T-helper 1 cell (primary cell): ENCODE measurements at regions not wholly inside any gene's neighbourhood (a gene's known extent, or its start where the extent isn't known, plus 50 kb on each side); places are given as distances from the start of the nearest gene placed in this dataset.
"Not testable (repeated sequence)": the region's sequence is repeated elsewhere in the genome, so short reads cannot be mapped to it uniquely, and the experiment has no call there.

Experiments
- DNase-seq, 5 donors: peaks; one replicate each; pipeline ENCODE4 v3.0.0-alpha.2; 2012 to 2020

DNA sequence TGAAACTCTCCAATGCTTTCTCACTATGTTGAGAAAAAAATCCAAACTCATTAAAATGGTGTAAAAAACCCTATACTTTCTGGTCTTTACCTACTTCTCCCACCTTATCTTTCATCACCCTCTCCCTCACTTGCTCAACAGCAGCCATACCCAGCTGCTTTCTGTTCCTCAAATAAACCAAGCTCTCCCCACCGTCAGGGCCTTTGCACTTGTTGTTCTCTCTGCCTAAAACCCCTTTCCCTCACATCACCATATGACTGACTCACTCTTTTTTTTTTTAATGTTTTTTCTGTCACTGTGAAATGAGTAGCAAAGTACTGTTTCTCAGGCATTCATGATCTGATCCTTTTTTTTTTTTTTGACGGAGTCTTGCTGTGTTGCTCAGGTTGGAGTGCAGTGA lies 122.3 kb upstream of the TMEM164 start:
- DNase-seq, result no peak

DNA sequence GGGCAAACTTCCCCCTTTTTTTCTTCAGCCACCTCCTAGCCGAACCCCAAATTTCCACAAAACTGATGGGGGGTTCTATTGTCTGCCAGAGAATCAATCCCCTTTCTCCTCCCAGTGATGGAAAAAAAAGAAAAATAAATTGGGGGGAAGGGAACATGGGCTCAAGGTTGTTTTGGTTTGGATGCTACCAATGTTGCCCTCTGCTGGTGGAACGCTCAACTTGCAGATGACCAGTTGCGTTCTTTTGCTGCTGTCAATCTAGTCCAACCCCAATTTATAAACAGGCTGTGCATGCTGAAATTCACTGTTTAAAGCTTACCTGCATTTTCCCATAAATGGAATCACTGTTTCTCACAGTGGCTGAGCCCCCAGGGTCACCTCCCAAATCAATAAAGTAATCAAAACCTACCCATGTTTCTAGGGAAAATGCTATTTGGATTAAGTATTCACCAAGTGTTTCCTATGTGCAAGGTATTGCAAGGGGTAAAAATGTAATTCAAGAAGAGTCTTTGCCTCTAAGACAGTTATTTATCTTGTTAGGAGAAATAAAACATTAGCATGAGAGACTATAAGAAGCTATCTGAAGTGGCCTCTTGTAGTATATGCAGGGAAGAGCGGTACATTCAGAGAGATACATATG lies 116.7 kb upstream of the TMEM164 start:
- peak in 1 of 5 donors; percentile 32 for DNase-seq

DNA sequence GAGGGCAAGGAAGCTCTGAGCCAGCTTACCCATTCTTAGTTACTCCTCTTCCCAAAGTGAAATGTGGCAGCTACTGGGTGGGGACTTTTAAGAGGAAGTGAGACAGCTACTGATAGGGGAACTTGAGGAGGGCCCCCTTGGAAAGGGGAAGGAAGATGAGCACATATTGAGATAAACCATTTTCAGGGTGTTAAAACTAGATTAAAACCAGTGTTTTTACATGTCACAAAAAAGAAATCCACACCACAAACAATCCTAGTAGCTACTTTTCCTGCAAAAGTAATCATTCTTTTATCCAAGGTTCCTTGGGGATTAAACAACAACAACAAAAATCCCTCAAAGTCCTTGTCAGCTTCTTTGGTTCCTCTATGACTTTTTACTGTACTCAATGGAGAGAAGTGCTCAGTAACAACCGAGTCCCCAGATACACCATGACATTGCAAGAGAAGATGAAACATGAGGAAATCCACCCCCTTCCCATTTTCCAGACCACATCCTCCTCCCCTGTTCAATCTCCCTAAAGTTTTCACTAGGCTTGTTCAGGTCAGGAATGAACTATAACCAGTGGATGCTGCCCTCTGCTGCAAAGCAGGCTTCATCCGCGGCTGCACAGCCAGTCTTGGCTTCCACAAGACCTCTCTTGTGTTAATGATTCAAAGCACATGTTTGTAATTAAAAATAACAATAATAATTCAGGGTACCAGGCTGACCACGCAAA lies 113.5 kb upstream of the TMEM164 start:
- DNase-seq, result no peak

DNA sequence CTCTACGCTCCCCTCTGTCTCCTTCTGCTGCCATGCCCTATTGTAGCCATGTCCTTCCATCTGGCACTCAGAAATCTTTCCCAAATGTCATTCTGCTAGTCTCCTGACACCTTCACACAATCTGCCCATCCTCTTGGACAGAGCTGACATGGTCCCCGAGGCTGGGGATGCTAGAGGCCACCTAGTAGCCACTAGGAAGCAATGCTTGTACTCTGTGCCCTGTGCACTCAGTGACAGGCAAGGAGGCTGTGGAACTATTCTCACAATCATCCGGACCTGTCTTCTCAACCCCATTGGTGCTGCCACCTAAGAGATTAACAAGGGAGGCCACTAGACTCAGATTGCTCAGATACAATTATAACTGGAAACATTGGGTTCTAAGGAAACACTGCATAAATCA lies 112.6 kb upstream of the TMEM164 start:
- DNase-seq, result no peak

DNA sequence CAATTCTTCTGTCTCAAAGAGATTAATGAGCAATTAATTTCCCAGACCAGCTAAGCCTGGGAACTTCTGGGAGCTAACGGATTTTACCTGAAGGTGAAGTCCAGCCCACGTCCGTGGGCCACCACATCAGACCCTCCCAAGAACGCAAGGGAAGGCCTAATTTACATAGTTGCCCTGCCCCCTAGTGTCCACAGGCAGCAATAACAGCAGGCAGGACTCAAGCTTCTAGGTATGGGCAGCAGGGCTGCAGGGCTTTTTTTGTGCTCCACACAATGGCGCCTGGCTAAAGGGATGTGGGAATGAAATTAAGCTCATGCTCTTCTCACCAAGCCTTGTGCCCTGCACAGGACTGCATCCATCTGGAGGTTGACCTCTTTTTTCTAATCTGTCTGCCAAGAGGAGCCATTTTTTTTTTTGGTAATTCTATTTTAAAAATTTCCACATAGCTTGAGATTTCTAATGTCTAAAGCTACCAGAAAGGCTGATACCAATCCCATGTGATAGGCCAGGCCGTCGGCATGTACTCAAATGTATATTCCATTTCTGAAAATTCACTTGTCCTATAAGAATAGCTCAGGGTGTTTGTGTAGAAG lies 111.9 kb upstream of the TMEM164 start:
- peak in 4 of 5 donors; percentile 10 to 47 (median 14) for DNase-seq

DNA sequence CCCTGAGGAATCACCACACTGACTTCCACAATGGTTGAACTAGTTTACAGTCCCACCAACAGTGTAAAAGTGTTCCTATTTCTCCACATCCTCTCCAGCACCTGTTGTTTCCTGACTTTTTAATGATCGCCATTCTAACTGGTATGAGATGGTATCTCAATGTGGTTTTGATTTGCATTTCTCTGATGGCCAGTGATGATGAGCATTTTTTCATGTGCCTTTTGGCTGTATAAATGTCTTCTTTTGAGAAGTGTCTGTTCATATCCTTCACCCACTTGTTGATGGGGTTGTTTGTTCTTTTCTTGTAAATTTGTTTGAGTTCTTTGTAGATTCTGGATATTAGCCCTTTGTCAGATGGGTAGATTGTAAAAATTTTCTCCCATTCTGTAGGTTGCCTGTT lies 106.9 kb upstream of the TMEM164 start:
- DNase-seq, result not testable (repeated sequence)

DNA sequence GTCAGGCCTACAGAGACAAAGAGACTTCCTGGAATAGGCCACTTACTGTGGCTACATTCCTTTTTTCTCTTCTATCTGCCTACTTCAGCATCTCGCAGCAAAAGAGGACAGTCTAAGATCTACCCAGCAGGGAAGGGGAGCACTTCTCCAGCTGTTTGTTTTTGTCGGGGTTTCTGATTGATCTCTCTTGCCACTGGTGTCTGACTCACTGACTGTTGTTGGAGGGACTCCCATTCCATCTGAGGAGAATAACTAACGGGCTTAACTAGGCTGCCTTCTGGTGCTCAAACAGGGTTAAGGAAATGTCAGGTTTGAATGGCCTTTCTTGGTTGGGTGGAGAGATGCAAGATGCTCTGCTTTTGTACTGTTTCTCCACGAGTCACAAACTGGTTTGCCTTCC lies 100.2 kb upstream of the TMEM164 start:
- no peak for DNase-seq

DNA sequence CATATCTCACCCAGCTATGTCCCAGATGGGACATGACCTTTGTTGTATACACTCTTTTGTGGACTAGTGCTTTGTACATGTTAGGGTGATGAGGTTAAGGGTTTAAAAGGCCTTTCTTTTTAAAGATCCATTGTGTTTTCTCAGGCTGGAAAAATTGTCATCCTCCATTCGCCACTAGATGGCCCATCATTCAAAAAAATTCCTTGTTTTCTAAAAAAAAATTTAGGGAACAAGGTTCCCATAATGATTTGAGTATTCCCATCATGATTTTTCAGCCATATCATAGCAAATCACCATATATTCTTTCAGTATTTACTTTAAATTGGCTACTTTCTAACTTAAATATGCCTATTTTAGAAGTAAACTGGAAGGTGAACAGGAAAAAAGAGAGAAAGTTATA lies 91.9 kb upstream of the TMEM164 start:
- no peak for DNase-seq

DNA sequence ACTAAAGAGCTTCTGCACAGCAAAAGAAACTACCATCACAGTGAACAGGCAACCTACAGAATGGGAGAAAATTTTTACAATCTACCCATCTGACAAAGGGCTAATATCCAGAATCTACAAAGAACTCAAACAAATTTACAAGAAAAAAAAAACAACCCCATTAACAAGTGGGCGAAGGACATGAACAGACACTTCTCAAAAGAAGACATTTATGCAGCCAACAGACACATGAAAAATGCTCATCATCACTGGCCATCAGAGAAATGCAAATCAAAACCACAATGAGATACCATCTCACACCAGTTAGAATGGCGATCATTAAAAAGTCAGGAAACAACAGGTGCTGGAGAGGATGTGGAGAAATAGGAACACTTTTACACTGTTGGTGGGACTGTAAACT lies 89.9 kb upstream of the TMEM164 start:
- DNase-seq, result not testable (repeated sequence)

DNA sequence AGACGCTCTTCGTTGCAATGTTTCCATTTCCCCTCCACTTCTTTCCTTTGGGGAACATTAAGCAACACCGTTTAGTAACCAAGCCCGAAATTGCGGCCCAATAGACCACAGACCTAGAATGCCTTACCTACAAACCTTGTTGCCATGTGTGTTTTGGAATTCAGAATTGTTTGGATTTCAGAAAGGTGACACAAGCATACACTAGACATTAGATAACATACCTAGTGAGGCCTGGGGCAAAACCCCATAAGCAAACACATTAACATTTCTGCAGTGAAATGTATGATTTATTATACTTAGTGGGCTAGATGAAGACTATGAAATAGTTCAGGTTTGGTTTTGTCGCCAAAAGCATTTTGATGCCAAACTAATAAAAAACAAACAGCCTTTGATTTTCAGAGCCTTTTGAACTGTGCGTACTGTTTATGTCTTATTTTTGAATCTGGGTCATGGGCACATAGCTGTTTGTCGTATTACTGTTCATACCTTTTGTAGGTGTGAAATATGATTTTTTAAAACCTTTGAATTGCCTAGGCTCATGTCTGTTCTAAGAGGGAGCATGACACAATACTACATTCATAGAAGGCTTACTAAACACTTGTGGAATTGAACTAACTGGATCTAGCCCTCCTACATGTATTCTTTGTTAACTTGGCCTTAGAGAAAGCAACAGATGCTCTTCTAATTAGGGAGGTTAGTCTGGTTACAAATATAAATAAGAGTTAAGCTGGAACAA lies 88.6 kb upstream of the TMEM164 start:
- DNase-seq, result no peak

DNA sequence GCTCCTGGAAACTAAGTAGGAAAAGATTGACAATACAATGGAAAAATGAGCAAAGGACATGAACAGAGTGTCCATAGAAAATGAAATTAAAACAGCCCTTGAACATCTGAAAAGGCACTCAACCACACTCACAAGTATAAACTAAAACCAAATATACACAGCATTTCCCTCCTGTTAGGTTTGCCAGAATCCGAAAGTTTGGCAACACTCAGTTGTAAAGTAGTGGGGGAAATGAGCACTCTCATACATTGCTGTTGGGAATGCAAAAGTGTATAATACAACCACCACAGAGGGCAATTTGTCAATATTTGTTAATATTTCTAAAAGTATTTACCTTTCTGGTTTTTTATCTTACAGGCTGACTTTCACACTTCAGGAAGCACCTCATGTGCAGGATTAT lies 84.2 kb upstream of the TMEM164 start:
- no peak for DNase-seq

DNA sequence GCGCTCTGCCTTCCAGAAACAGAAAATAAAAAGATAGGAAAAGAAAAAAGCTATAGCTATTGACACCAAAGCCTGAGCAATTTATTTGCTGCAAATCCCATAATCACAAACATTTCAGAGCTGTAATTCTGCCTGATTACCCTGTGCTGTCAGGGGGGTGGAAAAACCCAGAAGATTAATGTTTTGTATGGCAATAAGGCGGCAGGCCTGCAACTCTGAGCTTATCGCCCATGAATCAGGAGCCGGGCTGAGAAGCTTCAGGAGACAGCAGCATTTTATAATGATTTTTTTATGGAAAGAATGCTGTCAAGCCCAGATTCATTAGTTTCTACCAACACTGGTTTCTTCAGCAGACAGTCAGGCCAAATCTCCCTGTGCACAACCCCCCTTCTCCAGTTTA lies 82.6 kb upstream of the TMEM164 start:
- no peak for DNase-seq

DNA sequence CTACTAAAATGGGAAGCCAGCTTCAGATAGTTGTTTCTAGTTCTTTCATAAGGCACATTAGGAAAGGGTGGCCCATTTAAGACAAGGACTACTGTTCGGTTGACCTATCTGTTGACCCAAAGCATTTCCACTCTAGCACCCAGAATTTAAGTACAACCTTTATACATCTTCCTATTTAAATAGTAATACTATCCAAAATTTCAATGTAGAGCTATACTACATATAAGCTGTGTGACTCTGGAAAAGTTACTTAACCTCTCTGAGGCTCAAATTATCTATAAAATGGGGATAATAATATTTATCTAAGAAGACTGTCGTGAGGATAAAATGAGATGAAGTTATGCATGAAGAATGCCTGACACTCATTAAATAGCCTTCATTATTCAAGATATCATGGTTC lies 82.0 kb upstream of the TMEM164 start:
- DNase-seq, result no peak

DNA sequence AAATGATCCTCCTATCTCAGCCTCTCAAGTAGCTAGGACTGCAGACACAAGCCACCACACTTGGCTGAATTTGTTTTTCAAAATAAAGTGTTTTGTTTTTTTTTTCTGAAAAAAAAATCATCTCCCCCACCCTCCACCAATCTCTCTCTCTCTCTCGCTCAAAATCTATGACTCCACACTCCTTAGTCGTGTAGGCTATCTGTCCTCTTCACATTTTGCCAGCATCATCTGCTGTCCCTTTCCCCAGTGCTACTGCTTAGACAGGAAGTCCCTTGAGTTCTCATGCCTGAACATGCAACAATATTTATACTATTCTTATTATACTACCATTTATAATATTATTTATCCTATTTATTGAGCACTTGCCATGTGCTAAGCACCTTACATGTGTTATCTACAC lies 80.7 kb upstream of the TMEM164 start:
- DNase-seq, result no peak

DNA sequence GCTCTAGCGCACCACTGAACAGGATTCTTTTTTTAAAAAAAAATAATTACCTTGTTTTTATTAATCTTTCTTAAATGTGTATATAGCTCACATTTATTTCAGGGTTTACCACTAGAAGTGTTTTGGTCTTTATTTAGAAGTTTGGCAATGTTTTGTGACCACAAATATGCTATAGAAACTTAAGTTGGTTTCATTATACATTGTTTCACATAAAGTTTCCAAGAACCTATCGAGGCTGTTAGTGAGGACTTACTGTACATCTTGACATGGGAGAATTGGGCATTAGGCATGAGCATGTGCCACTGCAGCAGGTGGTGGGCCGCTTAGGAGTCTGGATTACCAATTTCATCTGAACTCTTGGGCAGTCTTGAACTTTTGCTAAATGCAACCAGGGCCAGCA lies 77.9 kb upstream of the TMEM164 start:
- peak in 1 of 5 donors; percentile 18 for DNase-seq

DNA sequence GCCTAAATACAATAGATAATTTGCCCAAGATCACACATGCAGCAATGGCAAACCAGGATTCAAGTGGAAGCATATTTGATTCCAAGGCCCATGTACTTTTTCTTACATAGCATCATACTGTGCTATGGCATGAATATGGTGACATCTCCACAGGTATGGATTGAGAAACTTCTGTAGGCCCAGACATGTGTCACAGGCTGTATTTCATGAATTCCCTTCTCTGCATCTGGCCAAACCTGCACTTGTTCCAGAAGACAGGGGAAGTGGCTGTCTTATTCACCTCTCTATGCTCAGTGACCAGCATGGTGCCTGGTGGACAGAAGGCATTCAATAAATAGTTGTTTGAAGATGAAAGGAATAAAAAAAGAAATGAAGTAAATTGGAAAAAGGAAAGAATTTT lies 77.3 kb upstream of the TMEM164 start:
- DNase-seq, result no peak

DNA sequence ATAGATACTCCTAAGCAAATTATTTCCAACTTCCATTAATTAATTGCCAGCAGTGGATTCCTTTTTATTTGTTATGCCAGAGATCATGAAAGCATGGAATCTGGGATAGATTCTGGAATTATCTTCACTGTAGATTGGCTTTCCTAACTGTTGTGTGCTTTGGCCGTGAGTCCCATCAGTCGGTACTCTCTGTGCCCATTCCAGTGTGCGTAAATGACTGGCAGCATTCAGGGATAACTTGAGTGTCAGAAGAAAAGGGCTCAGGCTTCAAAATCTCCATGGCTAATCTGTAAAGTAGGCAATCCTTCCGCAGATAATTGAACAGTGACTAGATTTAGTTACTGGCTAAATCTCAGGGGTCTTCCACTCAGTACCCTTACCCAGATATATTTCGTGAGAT lies 76.8 kb upstream of the TMEM164 start:
- no peak for DNase-seq

DNA sequence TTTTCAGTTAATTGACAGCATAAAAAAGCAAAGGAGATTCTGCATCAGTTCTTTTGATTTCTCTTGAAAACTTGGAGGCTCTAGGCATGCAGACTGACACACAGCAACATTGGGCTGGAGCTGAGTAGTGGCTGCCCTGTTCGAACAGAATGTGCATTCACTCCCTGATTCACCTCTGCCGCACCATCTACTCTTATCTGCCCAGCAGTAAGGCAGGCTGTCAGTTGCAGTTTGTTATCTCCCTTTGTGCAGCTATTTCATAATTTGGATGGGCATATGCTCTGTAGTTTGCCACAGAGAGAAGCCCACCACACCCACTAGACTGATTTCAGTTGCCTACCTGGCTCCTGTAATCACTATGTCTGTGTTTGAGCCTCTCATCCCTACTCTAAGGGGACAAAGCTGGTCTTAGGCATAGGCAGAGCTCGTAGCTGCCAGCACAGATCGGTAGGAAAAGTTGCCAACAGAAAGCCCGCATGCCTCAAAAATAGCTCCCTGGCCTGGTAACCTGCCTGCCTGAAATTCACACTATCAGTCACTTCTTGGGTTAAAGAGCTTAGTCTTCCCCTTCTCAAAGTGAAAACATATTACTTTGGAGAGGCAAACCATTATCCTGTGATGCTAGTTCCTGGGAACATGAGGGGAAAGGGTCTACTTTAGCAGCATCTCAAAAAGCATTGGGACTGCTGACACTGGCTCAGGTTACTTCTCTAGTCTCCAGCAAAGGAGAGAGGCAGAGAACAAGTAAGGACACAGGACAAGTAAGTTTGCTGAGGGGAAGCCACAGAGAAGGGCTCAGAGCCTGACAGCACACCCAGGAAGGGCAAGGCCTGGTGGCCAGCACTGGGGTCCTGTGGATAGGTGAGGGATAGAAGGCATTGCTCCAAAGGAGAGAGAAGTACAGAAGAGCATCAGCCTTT lies 75.9 kb upstream of the TMEM164 start:
- DNase-seq, result no peak

DNA sequence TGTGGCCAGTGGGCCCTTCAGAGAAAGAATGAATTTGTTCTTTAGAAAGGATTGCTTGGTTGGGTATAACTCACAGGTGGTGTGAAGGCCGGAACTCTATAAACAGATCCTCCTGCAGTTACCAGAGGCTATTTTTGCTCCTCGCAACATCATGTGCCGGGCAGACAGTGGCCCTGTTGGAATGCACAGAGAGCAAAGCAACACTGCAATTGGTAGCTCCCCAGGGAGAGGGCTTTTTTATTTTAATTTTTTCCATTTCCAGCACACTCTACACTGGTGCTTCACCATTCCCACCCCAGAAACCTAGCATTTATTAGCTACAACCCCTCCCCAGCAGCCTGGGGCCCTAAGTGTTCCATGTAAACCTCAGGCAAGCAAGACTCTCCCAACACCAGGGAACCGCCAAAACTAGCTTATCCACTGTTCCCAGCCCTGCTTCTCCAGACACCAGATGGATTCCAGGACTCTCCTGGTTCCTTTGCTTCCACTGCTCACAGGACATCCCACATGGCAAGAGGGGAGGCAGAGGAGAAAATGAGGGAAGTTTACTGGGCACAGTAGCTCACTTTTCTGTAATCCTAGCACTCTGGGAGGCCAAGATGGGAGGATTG lies 75.1 kb upstream of the TMEM164 start:
- DNase-seq, result no peak

DNA sequence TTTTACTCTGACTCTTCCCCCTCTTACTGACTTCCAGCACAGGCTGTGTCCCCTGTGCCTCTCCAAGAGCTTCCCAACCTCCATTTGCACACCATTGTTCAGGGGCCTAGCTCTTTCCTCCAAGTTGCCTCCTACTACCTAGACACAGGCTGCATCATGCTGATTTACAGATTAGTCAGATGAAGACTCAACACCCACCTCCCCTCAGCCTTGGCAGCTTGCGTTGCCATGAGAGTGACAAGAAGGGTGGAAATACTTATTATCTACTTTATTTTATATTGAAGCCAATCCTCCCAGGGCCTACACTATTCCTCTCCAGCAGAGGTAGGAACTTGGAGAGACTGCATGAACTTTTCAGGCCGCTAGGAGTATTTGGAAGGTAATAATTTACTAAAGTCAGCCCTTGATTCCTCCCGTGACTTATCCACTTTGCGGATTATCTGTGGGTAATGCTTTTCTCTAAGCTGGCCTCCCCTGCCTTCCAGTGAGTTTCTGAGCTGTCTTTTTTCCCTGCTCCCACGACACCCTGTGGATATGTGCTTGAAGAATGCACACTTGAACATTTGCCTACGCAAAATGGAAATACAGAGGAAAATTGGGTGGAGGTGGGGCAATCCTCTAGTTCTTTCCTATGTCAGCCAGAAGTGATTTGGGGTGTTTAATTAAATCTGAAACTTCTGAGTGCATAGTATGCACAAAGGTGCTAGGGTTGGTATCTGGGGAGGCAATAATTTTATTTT lies 74.1 kb upstream of the TMEM164 start:
- no peak for DNase-seq

DNA sequence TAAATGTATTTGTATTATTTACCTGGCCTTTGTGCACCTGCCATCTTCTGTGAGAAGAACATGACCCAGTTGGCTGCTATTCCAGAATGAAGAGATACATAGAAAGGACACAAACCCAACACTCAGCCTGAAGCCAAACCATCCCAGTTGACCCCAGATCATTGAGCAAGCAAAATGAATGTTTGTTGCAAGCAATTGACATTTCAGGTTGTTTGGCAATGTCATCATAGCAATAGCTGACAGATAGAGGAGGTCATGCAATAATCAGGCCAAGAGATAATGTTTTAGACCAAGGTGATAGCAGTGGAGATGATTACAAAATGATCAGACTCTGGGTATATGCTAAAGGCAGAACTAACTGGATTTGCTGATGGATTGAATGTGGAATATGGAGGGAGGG lies 71.2 kb upstream of the TMEM164 start:
- DNase-seq, result no peak
